HG02759 (cell line): ENCODE measurements at regions not wholly inside any gene's neighbourhood (a gene's known extent, or its start where the extent isn't known, plus 50 kb on each side); places are given as distances from the start of the nearest gene placed in this dataset.
"Not testable (repeated sequence)": the region's sequence is repeated elsewhere in the genome, so short reads cannot be mapped to it uniquely, and the experiment has no call there.

Experiments used
- ATAC-seq: cut with Tn5 transposase; IDR thresholded peaks from one replicate; pipeline ENCODE4 v1.9.1; 2021; ENCODE audit warnings: mild to moderate bottlenecking, moderate library complexity; ENCODE audit not compliant: unreplicated experiment

GRCh38 chr20:29296256-29297230 lies 1960.9 kb upstream of the DEFB115 start:
- ATAC-seq: no peak

GRCh38 chr20:29297411-29298270 lies 1959.8 kb upstream of the DEFB115 start:
- no peak for ATAC-seq

GRCh38 chr20:29298271-29298590 lies 1959.2 kb upstream of the DEFB115 start:
- ATAC-seq: no peak

GRCh38 chr20:29298759-29299613 lies 1958.5 kb upstream of the DEFB115 start:
- ATAC-seq: no peak

GRCh38 chr20:29299811-29300578 lies 1957.5 kb upstream of the DEFB115 start:
- ATAC-seq: no peak

GRCh38 chr20:29300579-29301551 lies 1956.6 kb upstream of the DEFB115 start:
- no peak for ATAC-seq

- no peak for ATAC-seq
Observed at GRCh38 chr20:29301624-29302259, 1955.7 kb upstream of the DEFB115 start.

- ATAC-seq: no peak
Observed at GRCh38 chr20:29302979-29303644, 1954.4 kb upstream of the DEFB115 start.

GRCh38 chr20:29306390-29307072 lies 1950.9 kb upstream of the DEFB115 start:
- no peak for ATAC-seq

- not testable (repeated sequence) for ATAC-seq
Observed at GRCh38 chr20:29307484-29307883, 1950.0 kb upstream of the DEFB115 start.

GRCh38 chr20:29308956-29309355 lies 1948.5 kb upstream of the DEFB115 start:
- not testable (repeated sequence) for ATAC-seq

GRCh38 chr20:29309481-29309880 lies 1948.0 kb upstream of the DEFB115 start:
- not testable (repeated sequence) for ATAC-seq

- not testable (repeated sequence) for ATAC-seq
Observed at GRCh38 chr20:29311046-29311445, 1946.4 kb upstream of the DEFB115 start.

GRCh38 chr20:29312679-29313078 lies 1944.8 kb upstream of the DEFB115 start:
- ATAC-seq: not testable (repeated sequence)

- no peak for ATAC-seq
Observed at GRCh38 chr20:29313481-29313880, 1944.0 kb upstream of the DEFB115 start.

GRCh38 chr20:29314294-29314693 lies 1943.2 kb upstream of the DEFB115 start:
- ATAC-seq: no peak

- ATAC-seq: no peak
Observed at GRCh38 chr20:29318871-29319461, 1938.5 kb upstream of the DEFB115 start.
